D341Med (cell line): ENCODE measurements at regions not wholly inside any gene's neighbourhood (a gene's known extent, or its start where the extent isn't known, plus 50 kb on each side); places are given as distances from the start of the nearest gene placed in this dataset.
A peak's percentile ranks its signal among the peaks of the same experiment; 100 is the strongest.

Experiments used
- DNase-seq: peaks from one replicate; pipeline ENCODE4 v3.0.0; 2012; ENCODE audit warnings: low spot score

DNA sequence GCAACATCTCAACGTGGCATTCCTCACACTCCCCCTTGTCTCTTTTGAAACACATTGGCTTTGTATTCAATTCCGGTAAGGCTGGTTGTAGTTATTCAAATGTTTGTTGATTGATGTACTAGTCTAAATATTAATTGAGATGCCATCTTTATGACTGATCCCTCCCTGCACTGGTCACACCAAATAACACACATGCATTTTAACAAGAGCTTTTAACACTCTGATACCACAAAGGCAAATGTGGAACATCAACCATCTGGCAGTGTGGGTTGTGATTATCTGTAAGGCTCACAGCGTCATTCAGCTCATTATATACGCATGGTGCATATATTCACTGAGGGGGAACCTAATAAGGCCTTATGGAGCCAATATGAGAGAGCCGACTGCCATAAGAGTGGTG lies 305.0 kb downstream of the TENT4A start:
- no peak for DNase-seq

GRCh38 chr5:7018601-7019000 lies 305.4 kb downstream of the TENT4A start:
- DNase-seq = no peak

DNA sequence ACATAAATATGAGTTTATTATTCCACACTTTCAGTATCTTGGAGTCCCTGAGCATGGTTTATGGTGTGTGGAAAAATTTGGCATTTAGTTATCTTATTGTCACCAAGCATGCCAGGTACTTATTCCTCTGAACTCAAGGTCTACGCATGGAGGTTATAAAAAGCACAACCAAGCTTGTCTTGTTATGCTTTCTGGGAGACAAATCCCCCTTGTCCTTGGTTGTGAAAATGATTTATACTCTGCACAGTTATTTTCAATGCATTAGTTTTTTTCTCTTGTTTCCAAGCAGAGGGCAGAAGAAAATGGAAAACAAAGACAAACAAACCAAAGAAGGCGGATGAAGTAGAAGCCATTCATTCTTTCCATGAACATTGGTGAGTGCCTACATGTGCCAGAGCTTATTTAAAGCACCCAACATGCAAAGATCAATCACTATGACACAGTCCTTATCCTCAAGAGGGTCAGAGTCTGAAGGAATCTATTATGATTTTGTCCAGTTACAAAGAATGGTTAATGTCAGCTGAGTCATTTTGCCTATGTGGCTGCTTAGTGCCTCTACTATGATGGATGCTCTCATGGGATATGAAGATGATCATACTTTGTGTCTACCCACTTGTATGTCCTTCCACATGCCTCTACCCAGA lies 323.1 kb downstream of the TENT4A start:
- no peak for DNase-seq

DNA sequence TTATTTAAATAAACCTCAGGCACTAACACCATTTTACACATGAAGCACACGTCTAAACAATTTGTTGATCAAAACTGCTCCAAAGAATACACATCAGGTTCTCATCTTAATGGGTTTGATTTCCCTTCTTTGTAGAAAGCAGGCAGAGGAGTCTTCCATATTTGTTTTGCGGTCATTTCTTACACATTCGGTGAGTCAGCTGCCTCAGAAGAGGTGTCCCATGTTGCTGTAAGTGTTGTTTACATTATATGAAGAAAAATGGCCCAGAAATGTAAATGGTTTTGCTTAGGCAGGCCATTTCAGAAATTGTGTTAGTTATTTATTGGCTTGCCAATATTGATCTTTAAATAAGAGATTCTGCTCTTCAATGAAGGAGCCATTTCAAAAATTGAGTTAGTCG lies 325.8 kb downstream of the TENT4A start:
- DNase-seq = no peak

GRCh38 chr5:7040111-7040510 lies 326.9 kb downstream of the TENT4A start:
- DNase-seq = no peak

DNA sequence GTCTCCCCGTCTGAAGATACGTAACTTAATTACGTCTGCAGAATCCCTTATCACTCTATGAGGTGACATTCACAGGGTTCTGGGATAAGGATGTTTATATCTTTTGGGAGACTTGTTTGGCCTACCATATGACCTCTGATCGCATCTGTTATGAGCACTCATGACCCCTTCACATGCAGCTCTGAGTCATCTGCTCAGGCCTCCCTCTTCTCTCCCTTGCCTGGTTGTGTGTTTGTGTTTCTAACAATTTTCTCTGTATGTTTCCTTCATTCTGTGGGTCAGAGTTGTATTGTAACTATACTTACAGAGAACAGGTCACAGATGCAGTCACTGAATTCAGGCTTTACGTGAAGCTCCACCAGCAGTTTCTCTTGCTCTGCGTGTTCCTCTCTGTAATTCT lies 330.6 kb downstream of the TENT4A start:
- DNase-seq = no peak

DNA sequence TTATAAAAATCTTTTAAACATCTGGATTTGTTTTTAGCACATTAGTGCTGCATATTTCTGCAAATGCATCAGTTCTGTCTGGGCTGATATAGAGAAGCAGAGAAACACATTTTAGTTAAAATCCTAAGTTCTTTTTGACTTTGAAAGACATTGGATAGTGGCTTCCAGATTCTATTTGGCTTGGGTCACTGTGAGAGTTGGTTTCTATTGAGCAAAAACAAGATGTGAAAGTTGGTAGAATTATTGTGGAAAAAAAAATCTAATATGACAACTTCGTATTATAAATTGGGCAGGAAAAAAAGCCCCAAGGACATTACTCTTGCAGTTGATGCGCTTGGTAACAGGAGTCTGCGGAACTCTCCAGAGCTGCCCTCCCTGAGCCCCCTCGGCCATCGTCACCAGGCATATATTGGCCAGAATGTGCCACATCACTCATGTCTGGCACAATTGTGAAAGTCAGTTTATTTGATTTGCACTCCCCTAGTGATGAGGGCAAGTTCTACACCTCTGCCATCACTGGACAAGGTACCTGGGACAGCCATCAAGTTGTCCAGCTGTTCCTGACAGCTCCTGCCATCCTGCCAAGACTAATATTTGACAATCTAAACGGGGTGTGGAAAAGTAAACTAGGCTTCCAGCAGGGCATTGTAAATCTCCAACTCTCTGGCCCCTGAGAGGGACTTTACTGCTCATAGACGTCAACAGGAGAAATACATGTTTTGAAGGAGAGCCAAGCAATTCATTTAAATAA lies 334.5 kb downstream of the TENT4A start:
- DNase-seq = no peak

- no peak for DNase-seq
These were observed 337.8 kb downstream of the TENT4A start for GRCh38 chr5:7050986-7051385.

DNA sequence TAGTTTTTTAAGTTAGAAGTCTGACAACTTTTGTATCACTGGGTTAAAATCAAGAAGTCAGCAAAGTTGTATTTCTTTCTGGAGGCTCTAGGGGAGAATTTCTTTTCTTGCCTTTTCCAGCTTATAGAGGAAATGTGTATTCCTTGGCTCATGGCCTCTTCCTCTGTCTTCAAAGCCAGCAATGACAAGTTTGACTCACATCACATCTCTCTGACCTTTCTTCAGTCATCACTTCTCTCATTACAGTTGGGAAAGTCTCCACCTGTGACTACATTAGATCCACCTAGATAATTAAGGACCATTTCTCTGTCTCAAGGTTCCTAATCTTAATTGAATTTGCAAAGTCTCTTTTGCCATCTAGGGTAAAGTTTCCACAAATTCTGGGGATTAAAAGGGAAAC lies 339.9 kb downstream of the TENT4A start:
- no peak for DNase-seq

- DNase-seq = no peak
These were observed 340.4 kb downstream of the TENT4A start for GRCh38 chr5:7053528-7054209.

GRCh38 chr5:7066471-7067235 lies 329.3 kb upstream of the ADCY2 start:
- no peak for DNase-seq

GRCh38 chr5:7068156-7068555 lies 327.8 kb upstream of the ADCY2 start:
- DNase-seq = no peak

GRCh38 chr5:7068899-7069298 lies 327.0 kb upstream of the ADCY2 start:
- no peak for DNase-seq

GRCh38 chr5:7072188-7072587 lies 323.8 kb upstream of the ADCY2 start:
- DNase-seq = no peak

- DNase-seq = no peak
These were observed 322.3 kb upstream of the ADCY2 start for GRCh38 chr5:7073666-7074065.

GRCh38 chr5:7074176-7074575 lies 321.8 kb upstream of the ADCY2 start:
- DNase-seq = no peak

- DNase-seq = no peak
These were observed 320.5 kb upstream of the ADCY2 start for GRCh38 chr5:7075470-7075869.

DNA sequence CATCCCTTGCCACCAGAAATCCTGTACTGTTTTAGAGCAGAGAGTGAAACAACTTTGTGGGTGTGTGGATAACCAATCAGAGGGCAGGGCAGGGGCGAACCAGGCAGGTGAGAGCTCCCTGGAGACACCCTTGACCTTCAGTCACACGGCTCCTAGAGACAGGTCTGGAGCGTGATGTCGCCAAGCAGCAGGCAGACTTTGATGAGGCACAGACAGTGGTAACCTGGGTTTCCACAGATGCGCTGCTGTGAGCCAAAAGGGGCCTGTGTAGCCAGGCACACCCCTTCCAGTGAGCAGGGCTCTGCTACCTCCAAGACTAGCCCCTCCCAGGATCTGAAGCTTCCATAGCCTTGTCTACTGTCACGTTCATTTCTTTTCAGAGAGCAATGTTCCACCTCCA lies 317.8 kb upstream of the ADCY2 start:
- DNase-seq = no peak

DNA sequence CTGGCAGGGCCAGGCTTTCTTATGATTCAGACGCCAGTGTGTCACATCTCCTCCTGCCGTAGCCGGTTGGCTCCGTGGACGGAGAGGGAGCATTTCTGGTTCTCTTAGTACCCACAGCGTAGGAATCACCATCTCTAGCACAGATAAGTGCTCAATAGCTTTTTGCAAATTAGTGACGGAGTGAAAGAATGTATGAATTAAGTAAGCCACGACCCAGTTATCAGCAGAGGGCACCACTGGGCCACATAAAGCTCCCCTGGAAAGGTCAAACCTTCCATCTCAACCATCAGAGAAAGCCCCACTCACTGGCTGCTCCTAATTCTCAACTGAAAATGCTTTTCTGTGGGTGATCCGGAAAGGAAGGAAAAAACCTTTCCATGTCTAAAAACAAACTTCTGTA lies 317.0 kb upstream of the ADCY2 start:
- DNase-seq = peak; percentile 31

DNA sequence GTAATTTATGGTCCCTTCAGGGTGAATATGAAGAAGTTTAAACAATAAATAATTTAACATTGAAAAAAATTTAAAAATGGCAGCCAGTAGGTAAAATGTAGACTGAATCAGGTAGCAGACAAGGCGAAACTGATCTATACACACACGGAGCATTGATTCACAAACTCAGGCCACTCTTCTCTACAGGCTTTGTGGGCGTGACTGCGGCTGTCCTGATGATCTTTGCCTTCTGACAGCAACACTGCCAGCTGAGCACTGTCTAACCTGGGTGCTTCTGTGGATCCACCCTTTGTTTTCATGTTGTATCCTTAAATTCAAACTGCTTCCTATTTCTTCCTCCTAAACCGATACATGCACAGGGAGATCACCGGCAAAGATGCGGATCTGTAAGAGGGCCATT lies 315.4 kb upstream of the ADCY2 start:
- DNase-seq = no peak

DNA sequence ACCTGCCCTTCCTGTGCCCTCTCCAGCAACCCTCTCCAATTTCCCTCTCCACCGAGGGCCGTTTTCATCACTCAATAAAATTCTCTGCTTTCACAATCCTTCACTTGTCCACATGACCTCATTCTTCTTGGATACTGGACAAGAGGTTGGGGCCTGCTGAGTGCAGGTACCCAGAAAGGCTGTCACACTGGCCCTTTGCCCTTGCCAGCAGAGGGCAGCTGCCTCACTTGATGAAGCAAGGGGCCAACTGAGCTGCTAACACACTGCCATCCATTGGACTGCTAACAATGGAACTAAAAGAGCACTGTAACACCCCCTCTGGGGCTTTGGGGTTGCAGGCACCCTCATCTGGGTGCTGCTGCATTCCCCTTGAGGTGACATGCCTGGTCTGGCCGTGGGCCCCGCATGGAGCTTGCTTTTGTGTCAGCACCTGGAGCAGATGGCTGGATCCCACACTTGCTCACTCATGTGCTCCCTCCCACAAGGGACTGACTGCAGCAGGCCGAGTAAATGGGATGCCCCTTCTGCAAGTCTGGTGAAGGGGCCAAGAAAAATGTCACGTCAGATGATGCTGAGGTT lies 308.1 kb upstream of the ADCY2 start:
- DNase-seq = no peak

GRCh38 chr5:7088849-7089248 lies 307.1 kb upstream of the ADCY2 start:
- DNase-seq = no peak
